Ectodermal cell (in vitro differentiated cells): ENCODE measurements at regions not wholly inside any gene's neighbourhood (a gene's known extent, or its start where the extent isn't known, plus 50 kb on each side); places are given as distances from the start of the nearest gene placed in this dataset.

Experiments used
- H3K27ac ChIP-seq: 2 replicates; pipeline ENCODE4 v1.7.0; 2013; ENCODE audit warnings: mild to moderate bottlenecking, low read depth, low read length; ENCODE audit not compliant: insufficient read depth, poor library complexity, severe bottlenecking
- H3K27me3 ChIP-seq: 2 replicates; pipeline ENCODE4 v1.7.0; 2013; ENCODE audit warnings: mild to moderate bottlenecking, low read length; ENCODE audit not compliant: insufficient read depth, control insufficient read depth, poor library complexity, severe bottlenecking
- H3K36me3 ChIP-seq: one replicate; pipeline ENCODE4 v1.7.0; 2013; ENCODE audit warnings: low read length; ENCODE audit not compliant: control insufficient read depth, insufficient read depth
- H3K4me1 ChIP-seq: one replicate; pipeline ENCODE4 v1.7.0; 2013; ENCODE audit warnings: low read length; ENCODE audit not compliant: control insufficient read depth, insufficient read depth
- H3K4me3 ChIP-seq: 2 replicates; pipeline ENCODE4 v1.7.0; 2013; ENCODE audit warnings: low read depth, low read length, control low read depth; ENCODE audit not compliant: insufficient read depth
- H3K9me3 ChIP-seq: 2 replicates; pipeline ENCODE4 v1.7.0; 2013; ENCODE audit warnings: mild to moderate bottlenecking, low read length, moderate library complexity; ENCODE audit not compliant: control insufficient read depth
- WGBS, 2 experiments: methylation state at CpG; one replicate each; pipeline ENCODE4 v1.1.7; 2013; ENCODE audit warnings: missing lambda C conversion rate in 2 of 2; 5-methylcytosine and 5-hydroxymethylcytosine counted together

GRCh38 chr1:193774536-193775323 lies 588.3 kb upstream of the B3GALT2 start:
- H3K27me3 ChIP-seq: no peaks in the 10 kb centered on the region
- no peaks in the 10 kb centered on the region for H3K4me1 ChIP-seq
- H3K36me3 ChIP-seq: no peaks in the 10 kb centered on the region
- H3K27ac ChIP-seq: no peak overlapping the region
- H3K9me3 ChIP-seq: no peaks in the 10 kb centered on the region
- no peak overlapping the region for H3K4me3 ChIP-seq
- WGBS, 2 experiments: 100% methylated on average over 1 of the region's 2 CpGs; no CpG with 5 or more reads in 1 of the 2 experiments

DNA sequence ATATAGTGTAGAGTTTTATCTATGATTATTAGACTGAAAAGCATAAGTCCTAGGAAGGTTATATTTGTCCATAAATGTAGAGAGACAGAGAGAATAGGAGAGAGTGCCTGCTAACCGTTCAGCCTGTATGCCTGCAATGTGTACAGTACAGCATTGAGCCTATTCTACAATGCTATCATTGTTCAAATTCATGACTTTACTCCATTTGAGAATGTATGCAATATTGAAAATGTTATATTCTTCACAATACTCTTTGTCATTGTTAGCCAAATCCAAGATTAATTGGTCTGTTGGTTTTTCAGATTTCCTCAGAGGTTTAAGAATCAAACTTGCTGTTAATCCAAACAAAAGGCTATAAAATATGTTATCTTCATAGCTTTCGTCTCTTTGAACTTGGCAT lies 585.2 kb upstream of the B3GALT2 start:
- 93 to 100% methylated on average over 2 of the region's 2 CpGs for WGBS, 2 experiments
- H3K27me3 ChIP-seq: no peaks in the 10 kb centered on the region
- no peak overlapping the region for H3K27ac ChIP-seq
- no peaks in the 10 kb centered on the region for H3K9me3 ChIP-seq
- no peaks in the 10 kb centered on the region for H3K36me3 ChIP-seq
- no peak overlapping the region for H3K4me3 ChIP-seq
- H3K4me1 ChIP-seq: no peaks in the 10 kb centered on the region

DNA sequence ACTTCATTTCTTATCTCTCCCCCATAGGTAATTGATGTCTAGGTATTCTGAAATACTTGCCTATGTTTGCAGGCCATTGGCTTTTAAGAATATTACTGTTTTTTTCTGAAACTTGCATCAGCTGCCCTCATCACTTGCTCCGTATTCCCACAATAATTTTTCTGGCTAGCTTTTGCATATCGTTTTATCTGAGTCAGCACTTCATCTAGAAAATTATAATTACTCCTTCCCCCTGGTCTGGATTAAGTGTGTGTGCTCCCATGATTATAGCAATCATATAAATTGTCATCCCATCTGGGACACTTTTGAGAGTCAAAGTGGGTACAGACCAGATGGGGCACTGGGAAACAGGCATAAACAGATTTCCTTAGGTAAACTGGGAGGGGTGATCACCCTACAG lies 583.2 kb upstream of the B3GALT2 start:
- Histone ChIP-seq H3K36me3 (no peaks in the 10 kb centered on the region), H3K9me3 (no peaks in the 10 kb centered on the region), H3K4me3 (no peak overlapping the region), H3K27ac (no peak overlapping the region), H3K4me1 (no peaks in the 10 kb centered on the region), H3K27me3 (no peaks in the 10 kb centered on the region)
- WGBS, 2 experiments: 98 to 100% methylated on average over 2 of the region's 2 CpGs

DNA sequence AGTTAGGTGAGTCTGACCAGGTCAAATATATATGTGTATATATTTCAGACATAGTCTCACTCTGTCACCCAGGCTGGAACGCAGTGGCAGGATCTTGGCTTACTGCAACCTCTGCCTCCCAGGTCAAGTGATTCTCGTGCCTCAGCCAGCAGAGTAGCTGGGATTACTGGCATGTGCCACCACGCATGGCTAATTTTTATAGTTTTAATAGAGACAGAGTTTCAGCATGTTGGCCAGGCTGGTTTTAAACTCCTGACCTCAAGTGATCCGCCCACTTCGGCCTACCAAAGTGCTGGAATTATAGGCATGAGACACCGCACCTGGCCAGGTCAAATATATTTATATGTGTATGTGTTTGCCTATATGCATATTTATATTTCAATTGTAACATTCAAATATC lies 581.5 kb upstream of the B3GALT2 start:
- Histone ChIP-seq H3K27ac (no peak overlapping the region), H3K27me3 (no peaks in the 10 kb centered on the region), H3K4me1 (no peaks in the 10 kb centered on the region), H3K4me3 (no peak overlapping the region), H3K36me3 (no peaks in the 10 kb centered on the region), H3K9me3 (no peaks in the 10 kb centered on the region)
- WGBS, 2 experiments: 86 to 92% methylated on average over 5 of the region's 6 CpGs

- Histone ChIP-seq H3K4me1 (no peaks in the 10 kb centered on the region), H3K27ac (no peak overlapping the region), H3K4me3 (no peak overlapping the region), H3K9me3 (no peaks in the 10 kb centered on the region), H3K36me3 (no peaks in the 10 kb centered on the region), H3K27me3 (no peaks in the 10 kb centered on the region)
- 79 to 88% methylated on average over 5 of the region's 5 CpGs for WGBS, 2 experiments
These were observed 579.9 kb upstream of the B3GALT2 start for GRCh38 chr1:193766329-193766728.

DNA sequence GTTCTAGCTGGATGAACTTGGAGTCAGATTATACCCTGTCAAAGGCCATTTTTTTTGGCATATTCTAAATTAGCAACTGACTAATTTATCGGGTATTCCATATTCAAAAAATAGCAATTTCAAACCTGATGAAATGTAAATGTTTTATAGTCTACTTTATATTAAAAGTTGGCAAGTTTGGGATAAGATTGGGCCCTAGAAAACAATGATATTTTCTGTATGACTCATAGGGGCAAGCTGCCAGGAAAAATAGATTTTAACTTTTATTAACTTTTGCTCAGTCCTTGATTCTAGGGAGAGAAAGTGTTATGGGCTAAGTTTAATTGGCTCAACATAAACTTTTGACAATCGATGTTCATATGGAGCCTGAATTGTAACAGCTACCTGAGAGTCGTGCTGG lies 576.9 kb upstream of the B3GALT2 start:
- WGBS, 2 experiments: 96 to 100% methylated on average over 2 of the region's 3 CpGs
- H3K4me3 ChIP-seq: no peak overlapping the region
- no peaks in the 10 kb centered on the region for H3K4me1 ChIP-seq
- H3K27ac ChIP-seq: no peak overlapping the region
- no peaks in the 10 kb centered on the region for H3K27me3 ChIP-seq
- H3K9me3 ChIP-seq: no peaks in the 10 kb centered on the region
- H3K36me3 ChIP-seq: no peaks in the 10 kb centered on the region

DNA sequence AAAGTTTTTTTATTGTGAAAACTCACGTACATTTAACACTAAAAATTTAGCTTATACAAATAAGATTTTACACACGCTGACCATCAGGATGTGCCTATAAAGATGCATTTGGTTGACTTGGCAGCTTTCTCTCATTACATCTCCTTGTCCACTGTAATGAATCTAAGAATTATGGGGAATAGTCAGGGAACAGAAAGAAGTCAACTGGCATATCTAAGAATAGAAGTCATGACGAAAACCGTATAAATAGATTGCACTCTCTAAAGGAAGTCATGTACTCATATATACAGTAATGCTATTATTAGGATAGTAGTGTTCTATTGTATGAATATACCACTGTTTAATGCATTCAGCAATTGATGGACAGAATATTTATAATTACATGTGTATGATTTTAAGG lies 575.8 kb upstream of the B3GALT2 start:
- Histone ChIP-seq H3K36me3 (no peaks in the 10 kb centered on the region), H3K4me1 (no peaks in the 10 kb centered on the region), H3K9me3 (no peaks in the 10 kb centered on the region), H3K27ac (no peak overlapping the region), H3K4me3 (no peak overlapping the region), H3K27me3 (no peaks in the 10 kb centered on the region)
- 67 to 92% methylated on average over 1 to 4 of the region's 4 CpGs for WGBS, 2 experiments

- no peak overlapping the region for H3K4me3 ChIP-seq
- H3K27me3 ChIP-seq: no peaks in the 10 kb centered on the region
- H3K4me1 ChIP-seq: no peaks in the 10 kb centered on the region
- WGBS, 2 experiments: 71 to 86% methylated on average over 2 of the region's 2 CpGs
- H3K27ac ChIP-seq: no peak overlapping the region
- H3K36me3 ChIP-seq: no peaks in the 10 kb centered on the region
- no peaks in the 10 kb centered on the region for H3K9me3 ChIP-seq
These were observed 569.0 kb upstream of the B3GALT2 start for GRCh38 chr1:193755441-193755840.

- Histone ChIP-seq H3K36me3 (no peaks in the 10 kb centered on the region), H3K9me3 (no peaks in the 10 kb centered on the region)
These were observed 568.5 kb upstream of the B3GALT2 start for GRCh38 chr1:193754732-193755427.

DNA sequence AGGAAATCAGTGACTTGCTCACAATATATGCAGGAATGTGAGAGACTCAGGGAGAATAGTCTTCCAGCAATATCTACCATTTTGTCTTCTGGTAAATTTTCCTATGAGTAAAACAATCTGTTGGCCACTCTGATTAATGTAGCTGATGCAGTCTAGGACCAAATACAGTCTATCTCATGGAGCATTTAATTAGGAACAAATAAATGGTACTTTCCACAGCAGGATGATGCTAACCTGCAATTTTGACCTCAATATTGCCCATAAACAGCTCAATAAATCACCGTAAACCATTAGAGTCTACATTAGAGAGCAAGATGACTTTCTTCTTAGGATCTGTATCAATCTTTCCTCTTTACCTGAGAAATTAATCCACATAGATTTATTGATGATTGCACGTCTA lies 567.7 kb upstream of the B3GALT2 start:
- H3K27ac ChIP-seq: no peak overlapping the region
- no peak overlapping the region for H3K4me3 ChIP-seq
- H3K4me1 ChIP-seq: no peaks in the 10 kb centered on the region
- H3K36me3 ChIP-seq: no peaks in the 10 kb centered on the region
- H3K9me3 ChIP-seq: no peaks in the 10 kb centered on the region
- WGBS, 2 experiments: 94 to 100% methylated on average over 2 of the region's 2 CpGs
- no peaks in the 10 kb centered on the region for H3K27me3 ChIP-seq

More at GRCh38 chr1:193754732-193755427, 568.5 kb upstream of the B3GALT2 start:
- H3K4me1 ChIP-seq: no peaks in the 10 kb centered on the region
- 100% methylated on average over 1 of the region's 1 CpG for WGBS, 2 experiments
- no peak overlapping the region for H3K4me3 ChIP-seq
- H3K27ac ChIP-seq: no peak overlapping the region
- no peaks in the 10 kb centered on the region for H3K27me3 ChIP-seq
